ENCODE measurements at regions not wholly inside any gene's neighbourhood (a gene's known extent, or its start where the extent isn't known, plus 50 kb on each side); places are given as distances from the start of the nearest gene placed in this dataset.

- no peak for TF ChIP-seq CTCF (IDR thresholded peaks at IDR 0.05)
- no peak for TF ChIP-seq POLR2A (IDR thresholded peaks at IDR 0.05)
- no peak for TF ChIP-seq POLR2AphosphoS5 (IDR thresholded peaks at IDR 0.05)
- no peak for TF ChIP-seq EP300 (IDR thresholded peaks at IDR 0.05; ENCODE audit: low read depth)
Measured at GRCh38 chr21:27139526-27139925, 172.6 kb upstream of the ADAMTS5 start.

Data from transverse colon (tissue), 4 donors.